ENCODE measurements at regions not wholly inside any gene's neighbourhood (a gene's known extent, or its start where the extent isn't known, plus 50 kb on each side); places are given as distances from the start of the nearest gene placed in this dataset.

- H3K9me2 ChIP-seq (ENCODE audit: low read depth, low read length): no peaks in the 10 kb centered on the region
- H3K9ac ChIP-seq (ENCODE audit: low read length): no peak overlapping the region
- H3K36me3 ChIP-seq (ENCODE audit: insufficient read depth, low read length): no peaks in the 10 kb centered on the region
- no peak overlapping the region for H3K27ac ChIP-seq (ENCODE audit: low read depth, low read length, poor library complexity, severe bottlenecking)
- no peaks in the 10 kb centered on the region for H3K9me3 ChIP-seq (ENCODE audit: low read length)
- H3K4me3 ChIP-seq (ENCODE audit: low read depth, low read length, poor library complexity, severe bottlenecking): no peak overlapping the region
- no peak overlapping the region for H2AFZ ChIP-seq (ENCODE audit: low read length)
- no peak overlapping the region for H3K4me2 ChIP-seq (ENCODE audit: low read length)
- H3F3A ChIP-seq (ENCODE audit: insufficient read depth, low read length): no peaks in the 10 kb centered on the region
- H4K20me1 ChIP-seq (ENCODE audit: insufficient read depth, low read length): no peaks in the 10 kb centered on the region
- H3K27me3 ChIP-seq (ENCODE audit: insufficient read depth, low read length): peaks cover 3% of the 10 kb centered on the region; the same call in 1 of the 2 replicates
- no peak for TF ChIP-seq EZH2 (IDR thresholded peaks at IDR 0.05; ENCODE audit: borderline replicate concordance, low read length)
- TF ChIP-seq, protein P1, sequence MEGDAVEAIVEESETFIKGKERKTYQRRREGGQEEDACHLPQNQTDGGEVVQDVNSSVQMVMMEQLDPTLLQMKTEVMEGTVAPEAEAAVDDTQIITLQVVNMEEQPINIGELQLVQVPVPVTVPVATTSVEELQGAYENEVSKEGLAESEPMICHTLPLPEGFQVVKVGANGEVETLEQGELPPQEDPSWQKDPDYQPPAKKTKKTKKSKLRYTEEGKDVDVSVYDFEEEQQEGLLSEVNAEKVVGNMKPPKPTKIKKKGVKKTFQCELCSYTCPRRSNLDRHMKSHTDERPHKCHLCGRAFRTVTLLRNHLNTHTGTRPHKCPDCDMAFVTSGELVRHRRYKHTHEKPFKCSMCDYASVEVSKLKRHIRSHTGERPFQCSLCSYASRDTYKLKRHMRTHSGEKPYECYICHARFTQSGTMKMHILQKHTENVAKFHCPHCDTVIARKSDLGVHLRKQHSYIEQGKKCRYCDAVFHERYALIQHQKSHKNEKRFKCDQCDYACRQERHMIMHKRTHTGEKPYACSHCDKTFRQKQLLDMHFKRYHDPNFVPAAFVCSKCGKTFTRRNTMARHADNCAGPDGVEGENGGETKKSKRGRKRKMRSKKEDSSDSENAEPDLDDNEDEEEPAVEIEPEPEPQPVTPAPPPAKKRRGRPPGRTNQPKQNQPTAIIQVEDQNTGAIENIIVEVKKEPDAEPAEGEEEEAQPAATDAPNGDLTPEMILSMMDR (IDR thresholded peaks at IDR 0.05; ENCODE audit: low read length): no peak
- H3K4me1 ChIP-seq (ENCODE audit: insufficient read depth, low read length, severe bottlenecking): no peaks in the 10 kb centered on the region
- no peaks in the 10 kb centered on the region for H3K79me2 ChIP-seq (ENCODE audit: insufficient read depth, low read length)
Observed at GRCh38 chr1:22328331-22329147, 123.1 kb upstream of the ZBTB40 start.

DNA sequence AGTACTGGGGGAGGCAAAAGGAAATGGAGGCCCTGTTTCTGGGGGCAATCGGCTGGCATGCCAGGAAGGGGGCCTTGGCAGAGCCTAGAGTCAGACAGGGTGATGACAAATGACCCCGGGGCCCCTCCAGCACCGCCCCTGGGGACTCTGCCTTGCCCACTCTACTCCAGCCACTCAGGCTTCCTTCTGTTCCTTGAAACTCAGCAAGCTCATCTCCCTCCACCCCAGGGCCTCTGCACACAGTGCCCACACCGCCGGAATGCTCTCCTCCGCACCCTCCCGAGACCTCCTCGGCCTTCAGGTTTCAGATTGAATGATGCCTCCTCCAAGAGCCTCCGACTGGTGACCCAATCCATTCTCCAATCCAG lies 122.5 kb upstream of the ZBTB40 start:
- no peaks in the 10 kb centered on the region for H3K4me1 ChIP-seq (ENCODE audit: insufficient read depth, low read length, severe bottlenecking)
- H3K9me3 ChIP-seq (ENCODE audit: low read length): no peaks in the 10 kb centered on the region
- H3K4me3 ChIP-seq (ENCODE audit: low read depth, low read length, poor library complexity, severe bottlenecking): no peak overlapping the region
- no peaks in the 10 kb centered on the region for H4K20me1 ChIP-seq (ENCODE audit: insufficient read depth, low read length)
- no peak overlapping the region for H3K9ac ChIP-seq (ENCODE audit: low read length)
- H3K27ac ChIP-seq (ENCODE audit: low read depth, low read length, poor library complexity, severe bottlenecking): no peak overlapping the region
- H2AFZ ChIP-seq (ENCODE audit: low read length): no peak overlapping the region
- no peaks in the 10 kb centered on the region for H3K9me2 ChIP-seq (ENCODE audit: low read depth, low read length)
- H3F3A ChIP-seq (ENCODE audit: insufficient read depth, low read length): no peaks in the 10 kb centered on the region
- no peak for TF ChIP-seq EZH2 (IDR thresholded peaks at IDR 0.05; ENCODE audit: borderline replicate concordance, low read length)
- TF ChIP-seq, protein P1 (IDR thresholded peaks at IDR 0.05; ENCODE audit: low read length): no peak
- H3K4me2 ChIP-seq (ENCODE audit: low read length): no peak overlapping the region
- no peaks in the 10 kb centered on the region for H3K79me2 ChIP-seq (ENCODE audit: insufficient read depth, low read length)
- H3K27me3 ChIP-seq (ENCODE audit: insufficient read depth, low read length): peaks cover 3% of the 10 kb centered on the region; the same call in 1 of the 2 replicates
- no peaks in the 10 kb centered on the region for H3K36me3 ChIP-seq (ENCODE audit: insufficient read depth, low read length)

DNA sequence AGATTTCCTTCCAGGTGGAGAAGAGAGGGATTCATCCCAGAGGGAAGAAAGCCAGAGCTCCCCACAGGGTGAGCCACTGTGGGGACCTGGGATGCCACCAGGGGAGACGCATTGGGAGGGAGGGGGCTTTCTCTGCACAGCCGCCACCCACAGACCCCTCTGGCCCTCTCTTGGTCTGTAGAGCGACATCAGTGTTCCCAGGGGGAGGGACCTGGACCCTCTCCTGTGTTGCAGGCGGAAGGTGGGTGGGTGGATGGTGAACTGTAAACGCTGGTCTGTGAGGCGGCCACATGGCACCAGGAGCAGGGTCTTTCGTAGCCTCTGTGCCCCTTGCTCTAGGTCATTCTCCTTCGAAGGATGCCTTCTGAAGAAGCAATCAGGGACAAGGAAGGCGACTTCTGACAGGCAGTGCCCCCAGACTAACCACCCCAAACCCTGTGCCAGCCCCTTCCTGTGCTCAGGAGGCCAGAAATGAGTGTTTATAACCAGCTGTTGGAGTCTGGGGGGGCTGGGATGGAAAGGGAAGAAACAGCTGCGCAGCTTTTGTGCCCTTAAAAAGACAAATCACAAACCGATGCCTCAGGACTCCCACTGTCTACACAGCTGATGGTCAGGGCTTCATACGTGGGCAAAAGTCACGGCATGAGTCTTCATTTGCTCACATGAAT lies 121.4 kb upstream of the ZBTB40 start:
- Histone ChIP-seq H3K9me3 (ENCODE audit: low read length) (no peaks in the 10 kb centered on the region), H3K4me1 (ENCODE audit: insufficient read depth, low read length, severe bottlenecking) (no peaks in the 10 kb centered on the region), H3K79me2 (ENCODE audit: insufficient read depth, low read length) (no peaks in the 10 kb centered on the region), H4K20me1 (ENCODE audit: insufficient read depth, low read length) (no peaks in the 10 kb centered on the region), H3K4me2 (ENCODE audit: low read length) (no peak overlapping the region), H3K9me2 (ENCODE audit: low read depth, low read length) (no peaks in the 10 kb centered on the region), H3K4me3 (ENCODE audit: low read depth, low read length, poor library complexity, severe bottlenecking) (no peak overlapping the region), H3K9ac (ENCODE audit: low read length) (no peak overlapping the region), H3K36me3 (ENCODE audit: insufficient read depth, low read length) (no peaks in the 10 kb centered on the region), H3F3A (ENCODE audit: insufficient read depth, low read length) (no peaks in the 10 kb centered on the region), H3K27me3 (ENCODE audit: insufficient read depth, low read length) (peaks cover 3% of the 10 kb centered on the region; the same call in 1 of the 2 replicates), H3K27ac (ENCODE audit: low read depth, low read length, poor library complexity, severe bottlenecking) (no peak overlapping the region), H2AFZ (ENCODE audit: low read length) (no peak overlapping the region)
- TF ChIP-seq EZH2 (IDR thresholded peaks at IDR 0.05; ENCODE audit: borderline replicate concordance, low read length): no peak
- TF ChIP-seq, protein P1 (IDR thresholded peaks at IDR 0.05; ENCODE audit: low read length): no peak

Measured in OCI-LY1 (cell line).